Fibroblast of mammary gland (primary cell): ENCODE measurements at regions not wholly inside any gene's neighbourhood (a gene's known extent, or its start where the extent isn't known, plus 50 kb on each side); places are given as distances from the start of the nearest gene placed in this dataset.

Experiments
- DNase-seq: peaks from one replicate; pipeline ENCODE4 v3.0.0-alpha.2; 2010; ENCODE audit warnings: low read depth
- H3K4me3 ChIP-seq: 2 replicates; pipeline ENCODE4 v1.5.1; 2011; ENCODE audit warnings: low read depth, mild to moderate bottlenecking, low read length, moderate library complexity; ENCODE audit not compliant: control insufficient read depth
- CTCF ChIP-seq: conservative IDR thresholded peaks from 2 replicates; pipeline ENCODE4 v1.5.1; 2011; ENCODE audit warnings: low read depth, low read length, inconsistent platforms; ENCODE audit not compliant: control insufficient read depth, insufficient read depth

- no peak for TF ChIP-seq CTCF
- H3K4me3 ChIP-seq, result no peak overlapping the region
- no peak for DNase-seq
These were observed 249.8 kb upstream of the PMEPA1 start for GRCh38 chr20:57959589-57959988.

GRCh38 chr20:57959018-57959417 lies 249.2 kb upstream of the PMEPA1 start:
- TF ChIP-seq CTCF, result no peak
- no peak for DNase-seq
- no peak overlapping the region for H3K4me3 ChIP-seq

- no peak overlapping the region for H3K4me3 ChIP-seq
- no peak for DNase-seq
- no peak for TF ChIP-seq CTCF
These were observed 248.2 kb upstream of the PMEPA1 start for GRCh38 chr20:57958050-57958420.

- H3K4me3 ChIP-seq, result no peak overlapping the region
- TF ChIP-seq CTCF, result no peak
- DNase-seq, result no peak
These were observed 247.7 kb upstream of the PMEPA1 start for GRCh38 chr20:57957411-57958049.

GRCh38 chr20:57953638-57954037 lies 243.8 kb upstream of the PMEPA1 start:
- DNase-seq, result no peak
- no peak for TF ChIP-seq CTCF
- no peak overlapping the region for H3K4me3 ChIP-seq

GRCh38 chr20:57952136-57952535 lies 242.3 kb upstream of the PMEPA1 start:
- TF ChIP-seq CTCF, result no peak
- no peak overlapping the region for H3K4me3 ChIP-seq
- no peak for DNase-seq

GRCh38 chr20:57951549-57951948 lies 241.7 kb upstream of the PMEPA1 start:
- no peak for DNase-seq
- H3K4me3 ChIP-seq, result no peak overlapping the region
- TF ChIP-seq CTCF, result no peak
